GM23338 (cell line): ENCODE measurements at regions not wholly inside any gene's neighbourhood (a gene's known extent, or its start where the extent isn't known, plus 50 kb on each side); places are given as distances from the start of the nearest gene placed in this dataset.

ENCODE experiments used
- CREB1 ChIP-seq: fragments of 250-450 bp; sonication (Bioruptor Pico); IDR thresholded peaks from 2 replicates; pipeline ENCODE4 v1.5.0; 2020; ENCODE audit warnings: low read depth, mild to moderate bottlenecking, moderate library complexity
- CTCF ChIP-seq, 2 experiments: fragments of 200-600 bp in 1 of 2; sonication (generic) in 1 of 2; conservative IDR thresholded peaks; 2 replicates each; pipeline versions ENCODE4 v1.5.1 to v1.6.1; 2016 to 2017; ENCODE audit warnings: antibody characterized with exemption in 2 of 2, low read depth in 2 of 2, mild to moderate bottlenecking in 2 of 2, moderate library complexity in 1 of 2
- ETS1 ChIP-seq: IDR thresholded peaks from 2 replicates; pipeline ENCODE4 v1.6.1; 2016; ENCODE audit warnings: antibody characterized with exemption
- EZH2 ChIP-seq: fragments of 200-600 bp; sonication (generic); IDR thresholded peaks from one replicate; pipeline ENCODE4 v1.8.0; 2017; ENCODE audit warnings: antibody characterized with exemption, mild to moderate bottlenecking, low read depth; ENCODE audit not compliant: unreplicated experiment
- EZH2phosphoT487 ChIP-seq: fragments of 200-600 bp; sonication (generic); IDR thresholded peaks from one replicate; pipeline ENCODE4 v1.8.1; 2018; ENCODE audit warnings: antibody characterized with exemption; ENCODE audit not compliant: unreplicated experiment
- JUNB ChIP-seq: IDR thresholded peaks from one replicate; pipeline ENCODE4 v1.6.1; 2016; ENCODE audit warnings: antibody characterized with exemption; ENCODE audit not compliant: unreplicated experiment
- NANOG ChIP-seq: IDR thresholded peaks from 2 replicates; pipeline ENCODE4 v1.6.1; 2016; ENCODE audit warnings: antibody characterized with exemption, borderline replicate concordance
- POLR2AphosphoS5 ChIP-seq: IDR thresholded peaks from 2 replicates; pipeline ENCODE4 v1.6.1; 2016; ENCODE audit warnings: antibody characterized with exemption, low read depth
- REST ChIP-seq: IDR thresholded peaks from one replicate; pipeline ENCODE4 v1.6.1; 2018; ENCODE audit warnings: antibody characterized with exemption; ENCODE audit not compliant: unreplicated experiment
- STAT1 ChIP-seq: IDR thresholded peaks from one replicate; pipeline ENCODE4 v1.6.1; 2016; ENCODE audit warnings: antibody characterized with exemption; ENCODE audit not compliant: unreplicated experiment
- ZNF462 ChIP-seq: fragments of 250-450 bp; sonication (Bioruptor Pico); IDR thresholded peaks from 2 replicates; pipeline ENCODE4 v1.5.0; 2020; ENCODE audit warnings: mild to moderate bottlenecking, moderate library complexity

GRCh38 chr21:35469498-35469897 lies 420.4 kb upstream of the RUNX1 start:
- no peak for TF ChIP-seq CTCF (conservative IDR thresholded peaks at IDR 0.05; ENCODE audit: low read depth in 2 of 2)
- TF ChIP-seq EZH2: no peak
- TF ChIP-seq JUNB: no peak
- no peak for TF ChIP-seq POLR2AphosphoS5
- TF ChIP-seq ETS1: no peak
- TF ChIP-seq EZH2phosphoT487: no peak
- TF ChIP-seq REST: no peak
- no peak for TF ChIP-seq STAT1
- no peak for TF ChIP-seq CREB1
- no peak for TF ChIP-seq NANOG
- no peak for TF ChIP-seq ZNF462 (CRISPR knock-in tag)
